HEK293T (cell line): ENCODE measurements at regions not wholly inside any gene's neighbourhood (a gene's known extent, or its start where the extent isn't known, plus 50 kb on each side); places are given as distances from the start of the nearest gene placed in this dataset.
"Not testable (repeated sequence)": the region's sequence is repeated elsewhere in the genome, so short reads cannot be mapped to it uniquely, and the experiment has no call there.

ENCODE experiments used
- ARNT ChIP-seq: fragments of 450-650 bp; IDR thresholded peaks from 2 replicates; pipeline ENCODE4 v1.6.1; 2017; ENCODE audit warnings: mild to moderate bottlenecking
- BHLHE40 ChIP-seq: fragments of 450-650 bp; IDR thresholded peaks from 2 replicates; pipeline ENCODE4 v1.6.1; 2016; ENCODE audit warnings: mild to moderate bottlenecking, moderate library complexity, borderline replicate concordance
- ELF4 ChIP-seq: fragments of 450-650 bp; IDR thresholded peaks from 2 replicates; pipeline ENCODE4 v1.6.1; 2017; ENCODE audit warnings: antibody characterized with exemption
- FOXM1 ChIP-seq: fragments of 450-650 bp; IDR thresholded peaks from 2 replicates; pipeline ENCODE4 v1.6.1; 2017; ENCODE audit warnings: mild to moderate bottlenecking, borderline replicate concordance
- HDGF ChIP-seq: fragments of 450-650 bp; IDR thresholded peaks from 2 replicates; pipeline ENCODE4 v1.6.1; 2017; ENCODE audit warnings: antibody characterized with exemption, borderline replicate concordance
- SP1 ChIP-seq: fragments of 450-650 bp; IDR thresholded peaks from 2 replicates; pipeline ENCODE4 v1.6.1; 2017
- SUZ12 ChIP-seq: fragments of 450-650 bp; IDR thresholded peaks from 2 replicates; pipeline ENCODE4 v1.6.1; 2016; ENCODE audit warnings: mild to moderate bottlenecking
- TARDBP ChIP-seq: fragments of 450-650 bp; IDR thresholded peaks from 2 replicates; pipeline ENCODE4 v1.6.1; 2016
- ZNF384 ChIP-seq: fragments of 450-650 bp; IDR thresholded peaks from 2 replicates; pipeline ENCODE4 v1.6.1; 2016
- TF ChIP-seq, protein P1 (sequence below): fragments of 450-650 bp; IDR thresholded peaks from 2 replicates; pipeline ENCODE4 v1.6.1; 2016

DNA sequence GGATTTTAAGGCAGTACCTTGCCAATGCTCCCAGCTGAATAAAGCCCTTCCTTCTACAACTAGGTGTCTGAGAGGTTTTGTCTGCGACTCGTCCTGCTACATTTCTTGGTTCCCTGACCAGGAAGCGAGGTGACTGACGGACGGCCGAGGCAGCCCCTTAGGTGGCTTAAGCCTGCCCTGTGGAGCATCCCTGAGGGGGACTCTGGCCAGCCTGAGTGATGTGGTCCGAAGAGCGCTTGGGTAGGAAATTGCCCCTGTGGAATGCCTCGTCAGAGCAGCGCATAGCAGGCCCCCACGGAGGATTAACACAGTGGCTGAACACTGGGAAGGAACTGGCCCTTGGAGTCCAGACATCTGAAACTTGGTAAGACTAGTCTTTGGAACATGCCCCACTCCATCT lies 210.9 kb upstream of the CNTN3 start:
- not testable (repeated sequence) for TF ChIP-seq TARDBP, SP1, SUZ12, BHLHE40, ZNF384, ARNT, HDGF, ELF4, FOXM1
- TF ChIP-seq, protein P1, sequence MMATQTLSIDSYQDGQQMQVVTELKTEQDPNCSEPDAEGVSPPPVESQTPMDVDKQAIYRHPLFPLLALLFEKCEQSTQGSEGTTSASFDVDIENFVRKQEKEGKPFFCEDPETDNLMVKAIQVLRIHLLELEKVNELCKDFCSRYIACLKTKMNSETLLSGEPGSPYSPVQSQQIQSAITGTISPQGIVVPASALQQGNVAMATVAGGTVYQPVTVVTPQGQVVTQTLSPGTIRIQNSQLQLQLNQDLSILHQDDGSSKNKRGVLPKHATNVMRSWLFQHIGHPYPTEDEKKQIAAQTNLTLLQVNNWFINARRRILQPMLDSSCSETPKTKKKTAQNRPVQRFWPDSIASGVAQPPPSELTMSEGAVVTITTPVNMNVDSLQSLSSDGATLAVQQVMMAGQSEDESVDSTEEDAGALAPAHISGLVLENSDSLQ, result not testable (repeated sequence)
